ENCODE measurements at regions not wholly inside any gene's neighbourhood (a gene's known extent, or its start where the extent isn't known, plus 50 kb on each side); places are given as distances from the start of the nearest gene placed in this dataset.

DNA sequence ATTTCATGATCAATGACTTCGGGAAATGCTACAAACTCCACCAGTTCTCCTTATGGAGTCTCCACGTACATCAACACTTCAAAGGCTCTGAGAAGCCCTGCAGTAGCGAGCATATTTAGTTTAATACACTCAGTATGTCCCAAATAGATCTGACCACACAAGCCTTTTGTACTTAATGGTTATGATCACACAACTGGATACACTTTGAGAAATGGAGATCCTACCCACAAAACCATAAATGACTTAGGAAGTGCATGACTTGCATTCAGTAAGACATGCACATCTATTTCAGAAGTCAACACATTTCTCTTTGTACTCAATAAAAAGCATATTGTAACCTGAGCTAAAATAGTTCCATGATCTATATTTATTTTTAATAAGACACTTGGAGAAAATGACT is 103.6 kb upstream of the SPATA12 start:
- TF ChIP-seq EP300 (IDR thresholded peaks at IDR 0.05) (no peak), CTCF (IDR thresholded peaks at IDR 0.05) (no peak), POLR2AphosphoS5 (IDR thresholded peaks at IDR 0.05) (no peak), POLR2A (IDR thresholded peaks at IDR 0.05) (no peak)

Measured in stomach (tissue), 4 donors.